GM21526 (cell line): ENCODE measurements at regions not wholly inside any gene's neighbourhood (a gene's known extent, or its start where the extent isn't known, plus 50 kb on each side); places are given as distances from the start of the nearest gene placed in this dataset.
"Not testable (repeated sequence)": the region's sequence is repeated elsewhere in the genome, so short reads cannot be mapped to it uniquely, and the experiment has no call there.

ENCODE experiments used
- ATAC-seq: cut with Tn5 transposase; IDR thresholded peaks from one replicate; pipeline ENCODE4 v1.9.1; 2021; ENCODE audit warnings: moderate library complexity; ENCODE audit not compliant: unreplicated experiment, low FRiP score

- no peak for ATAC-seq
Measured at GRCh38 chr10:56593120-56593519, 232.1 kb upstream of the ZWINT start.

GRCh38 chr10:56586461-56586891 lies 225.4 kb upstream of the ZWINT start:
- ATAC-seq, result no peak

GRCh38 chr10:56585447-56586171 lies 224.6 kb upstream of the ZWINT start:
- ATAC-seq, result no peak

GRCh38 chr10:56583316-56583715 lies 222.3 kb upstream of the ZWINT start:
- ATAC-seq, result no peak

GRCh38 chr10:56567580-56567979 lies 206.5 kb upstream of the ZWINT start:
- ATAC-seq, result no peak

- no peak for ATAC-seq
Measured at GRCh38 chr10:56561336-56561735, 200.3 kb upstream of the ZWINT start.

GRCh38 chr10:56551037-56551436 lies 190.0 kb upstream of the ZWINT start:
- ATAC-seq, result no peak

GRCh38 chr10:56547163-56547562 lies 186.1 kb upstream of the ZWINT start:
- ATAC-seq, result no peak

- no peak for ATAC-seq
Measured at GRCh38 chr10:56537984-56538383, 176.9 kb upstream of the ZWINT start.

GRCh38 chr10:56522166-56522565 lies 161.1 kb upstream of the ZWINT start:
- ATAC-seq, result no peak

GRCh38 chr10:56508562-56508961 lies 147.5 kb upstream of the ZWINT start:
- no peak for ATAC-seq

GRCh38 chr10:56507033-56507432 lies 146.0 kb upstream of the ZWINT start:
- no peak for ATAC-seq

- ATAC-seq, result no peak
Measured at GRCh38 chr10:56505555-56505954, 144.5 kb upstream of the ZWINT start.

- ATAC-seq, result no peak
Measured at GRCh38 chr10:56496186-56496486, 135.1 kb upstream of the ZWINT start.

GRCh38 chr10:56487746-56488145 lies 126.7 kb upstream of the ZWINT start:
- no peak for ATAC-seq

- no peak for ATAC-seq
Measured at GRCh38 chr10:56481521-56482091, 120.5 kb upstream of the ZWINT start.

GRCh38 chr10:56472978-56473377 lies 111.9 kb upstream of the ZWINT start:
- no peak for ATAC-seq

- no peak for ATAC-seq
Measured at GRCh38 chr10:56470701-56471100, 109.6 kb upstream of the ZWINT start.

GRCh38 chr10:56469482-56469881 lies 108.4 kb upstream of the ZWINT start:
- ATAC-seq, result no peak

- no peak for ATAC-seq
Measured at GRCh38 chr10:56466005-56466404, 104.9 kb upstream of the ZWINT start.

GRCh38 chr10:56449770-56450169 lies 88.7 kb upstream of the ZWINT start:
- no peak for ATAC-seq

- ATAC-seq, result not testable (repeated sequence)
Measured at GRCh38 chr10:56447613-56448012, 86.6 kb upstream of the ZWINT start.

- not testable (repeated sequence) for ATAC-seq
Measured at GRCh38 chr10:56441337-56441736, 80.3 kb upstream of the ZWINT start.
